ENCODE measurements at regions not wholly inside any gene's neighbourhood (a gene's known extent, or its start where the extent isn't known, plus 50 kb on each side); places are given as distances from the start of the nearest gene placed in this dataset.
"Not testable (repeated sequence)": the region's sequence is repeated elsewhere in the genome, so short reads cannot be mapped to it uniquely, and the experiment has no call there.

DNA sequence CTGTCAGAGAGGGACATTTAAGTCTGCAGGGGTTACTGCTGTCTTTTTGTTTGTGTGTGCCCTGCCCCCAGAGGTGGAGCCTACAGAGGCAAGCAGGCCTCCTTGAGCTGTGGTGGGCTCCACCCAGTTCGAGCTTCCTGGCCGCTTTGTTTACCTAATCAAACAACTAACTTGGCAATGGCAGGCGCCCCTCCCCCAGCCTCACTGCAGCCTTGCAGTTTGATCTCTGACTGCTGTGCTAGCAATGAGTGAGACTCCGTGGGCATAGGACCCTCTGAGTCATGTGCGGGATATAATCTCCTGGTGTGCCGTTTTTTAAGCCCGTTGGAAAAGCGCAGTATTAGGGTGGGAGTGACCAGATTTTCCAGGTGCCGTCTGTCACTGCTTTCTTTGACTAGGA lies 216.8 kb upstream of the CDKN2B start:
- not testable (repeated sequence) for DNase-seq

DNA sequence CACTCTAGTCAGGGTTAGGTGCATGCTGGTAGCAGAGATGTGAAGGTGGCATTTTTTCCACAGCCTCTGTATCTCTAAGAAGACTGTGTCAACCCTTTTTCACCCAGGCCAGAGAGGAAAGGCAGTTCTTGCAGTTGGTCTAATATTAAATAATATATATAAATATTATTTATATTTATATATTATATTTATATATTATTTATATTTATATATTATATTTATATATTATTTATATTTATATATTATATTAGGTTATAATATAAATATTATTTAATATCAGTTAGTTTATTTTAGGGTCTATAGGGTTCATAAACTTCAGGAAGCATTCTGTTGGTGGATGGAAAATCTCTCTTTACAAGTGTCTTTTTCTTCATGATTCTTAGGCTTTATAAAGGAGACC lies 218.6 kb upstream of the DMRTA1 start:
- DNase-seq = no peak

GRCh38 chr9:22228542-22228941 lies 218.1 kb upstream of the DMRTA1 start:
- no peak for DNase-seq

- DNase-seq = no peak
Measured at GRCh38 chr9:22229069-22229468, 217.6 kb upstream of the DMRTA1 start.

DNA sequence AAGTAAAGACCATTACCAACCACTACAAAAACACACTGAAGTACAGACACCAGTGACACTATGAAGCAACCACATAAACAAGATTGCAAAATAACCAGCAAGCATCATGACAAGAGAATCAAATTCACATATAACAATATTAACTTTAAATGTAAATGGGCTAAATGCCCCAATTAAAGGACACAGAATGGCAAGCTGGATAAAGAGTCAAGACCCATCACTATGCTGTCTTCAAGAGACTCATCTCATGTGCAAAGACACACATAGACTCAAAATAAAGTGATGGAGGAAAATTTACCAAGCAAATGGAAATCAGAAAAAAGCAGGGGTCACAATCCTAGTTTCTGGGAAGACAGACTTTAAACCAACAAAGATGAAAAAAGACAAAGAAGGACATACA lies 215.3 kb upstream of the DMRTA1 start:
- DNase-seq = not testable (repeated sequence)

DNA sequence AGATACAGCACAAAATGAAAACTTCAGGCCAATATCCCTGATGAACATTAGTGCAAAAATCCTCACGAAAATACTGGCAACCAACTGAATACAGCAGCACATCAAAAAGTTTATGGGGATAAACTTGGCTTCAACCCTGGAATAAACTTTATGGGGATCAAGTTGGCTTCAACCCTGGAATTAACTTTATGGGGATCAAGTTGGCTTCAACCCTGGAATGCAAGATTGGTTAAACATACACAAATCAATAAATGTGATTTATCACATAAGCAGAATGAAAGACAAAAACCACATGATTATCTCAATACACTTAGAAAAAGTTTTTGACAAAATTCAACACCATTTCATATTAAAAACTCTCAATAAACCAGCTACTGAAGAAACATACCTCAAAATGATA lies 213.7 kb upstream of the DMRTA1 start:
- no peak for DNase-seq

DNA sequence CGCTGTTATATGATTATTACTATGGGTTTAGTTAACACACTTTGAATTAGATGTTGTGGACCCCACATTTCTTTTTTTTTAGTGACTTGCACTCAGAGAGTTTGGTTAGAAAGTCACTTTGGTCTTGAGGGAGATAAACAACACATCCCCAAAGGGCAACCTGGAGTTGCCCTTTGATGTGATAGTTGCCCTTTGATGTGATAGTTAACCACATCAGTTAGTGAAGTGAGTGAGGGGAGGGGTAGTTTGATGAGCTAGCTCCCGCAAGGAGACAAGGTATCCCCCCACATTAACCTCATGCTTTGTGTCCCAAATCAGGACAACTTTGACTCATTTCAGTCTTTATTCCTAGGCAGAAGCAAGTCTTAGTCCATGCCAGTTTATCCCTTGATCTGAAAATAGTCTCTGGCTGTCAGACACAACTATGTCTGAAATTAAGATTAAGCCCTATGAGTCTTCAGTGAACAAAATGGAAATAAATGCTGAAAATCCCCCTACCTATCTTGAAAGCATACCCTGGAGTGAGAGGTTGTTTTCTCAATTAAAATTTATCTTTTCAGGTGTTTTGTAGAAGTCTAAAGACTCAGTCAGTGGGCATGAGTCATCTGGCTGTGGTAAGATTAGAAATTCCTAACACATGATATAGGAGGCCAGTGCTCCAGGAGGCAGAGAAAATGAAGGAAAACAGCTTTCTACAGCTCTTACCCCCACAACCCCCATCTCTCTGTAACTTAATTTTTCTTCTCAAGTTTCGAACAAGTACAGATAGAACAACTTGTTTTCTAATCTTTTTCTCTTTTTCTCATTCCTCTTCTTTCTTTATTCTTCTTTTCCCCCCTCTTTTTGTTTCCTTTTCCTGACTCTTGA lies 208.9 kb upstream of the DMRTA1 start:
- no peak for DNase-seq

DNA sequence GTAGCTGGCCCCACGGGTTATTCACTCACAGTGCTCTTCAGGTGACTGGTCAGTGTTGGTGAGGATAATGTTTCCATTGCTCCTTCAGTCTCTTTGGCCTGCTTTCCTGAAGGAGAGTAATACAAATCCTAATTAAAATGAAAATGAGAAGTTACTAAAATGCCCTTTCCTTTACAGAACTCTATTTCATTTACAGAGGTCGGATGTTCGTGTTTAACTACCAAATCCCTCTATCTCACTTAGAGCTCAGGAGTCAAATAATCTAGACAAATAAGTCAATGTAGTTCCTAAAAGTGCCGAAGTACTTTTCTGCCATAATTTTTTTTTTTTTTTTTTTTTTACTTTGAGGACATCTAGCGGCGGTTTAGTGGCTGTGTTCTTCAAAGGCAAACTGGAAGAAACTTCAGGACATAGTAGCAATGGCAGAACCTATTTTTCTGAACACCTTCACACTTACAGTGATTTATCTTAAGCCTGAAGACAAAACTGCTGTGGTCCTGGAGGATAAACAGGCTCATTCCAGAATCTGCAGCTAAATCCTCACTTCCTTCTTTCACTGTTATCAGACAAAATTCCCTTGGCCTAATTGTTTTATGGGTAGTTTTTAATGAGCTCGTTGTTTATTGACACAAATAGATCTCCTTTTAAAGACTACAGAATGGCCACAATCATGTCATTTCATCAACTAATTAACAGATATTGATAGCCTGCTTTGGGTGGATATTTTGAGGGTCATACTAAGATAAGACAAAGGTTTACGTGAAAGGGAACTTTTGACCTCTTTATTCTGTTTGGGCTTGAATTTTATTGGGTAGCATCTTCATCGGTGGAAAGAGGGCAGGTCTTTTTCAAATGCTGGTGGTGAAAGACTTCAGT lies 207.6 kb upstream of the DMRTA1 start:
- DNase-seq = no peak

GRCh38 chr9:22240619-22241018 lies 206.0 kb upstream of the DMRTA1 start:
- DNase-seq = no peak

DNA sequence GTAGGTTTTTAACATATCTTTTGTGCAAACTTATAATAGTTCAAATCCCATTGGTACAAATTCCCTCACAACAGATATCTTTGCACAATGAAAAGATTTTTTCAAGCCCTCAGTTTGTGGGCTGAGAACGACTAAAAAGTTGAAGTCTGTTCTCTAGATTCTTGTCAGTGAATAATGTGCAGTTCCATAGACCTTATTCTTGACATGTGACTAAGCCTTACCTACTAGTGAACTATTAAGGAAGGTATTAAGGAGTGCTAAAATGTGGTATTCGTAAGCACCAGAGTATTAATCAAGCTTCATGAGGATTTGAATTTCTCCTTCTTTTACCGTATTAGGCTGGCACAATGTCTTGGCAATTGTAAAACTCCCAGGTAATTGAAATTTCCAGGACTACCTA lies 205.6 kb upstream of the DMRTA1 start:
- no peak for DNase-seq

DNA sequence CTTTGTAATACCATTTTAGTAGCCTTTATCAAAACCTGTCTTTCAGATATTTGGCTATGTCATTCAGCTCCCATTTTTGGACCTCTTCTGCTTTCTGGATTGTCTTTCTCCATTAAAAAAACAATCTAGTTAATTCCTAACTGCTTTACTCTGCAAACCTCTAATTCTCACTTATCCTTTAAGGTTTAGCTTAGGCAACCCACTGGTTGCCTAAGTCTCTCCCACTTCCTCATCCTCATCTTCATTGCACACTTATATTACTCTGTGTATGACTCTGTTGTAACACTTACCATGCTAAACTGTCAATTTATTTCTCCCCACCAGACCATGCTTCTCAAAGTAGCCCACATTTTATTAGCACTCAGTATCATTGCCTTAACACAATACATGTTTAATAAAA lies 205.0 kb upstream of the DMRTA1 start:
- no peak for DNase-seq

DNA sequence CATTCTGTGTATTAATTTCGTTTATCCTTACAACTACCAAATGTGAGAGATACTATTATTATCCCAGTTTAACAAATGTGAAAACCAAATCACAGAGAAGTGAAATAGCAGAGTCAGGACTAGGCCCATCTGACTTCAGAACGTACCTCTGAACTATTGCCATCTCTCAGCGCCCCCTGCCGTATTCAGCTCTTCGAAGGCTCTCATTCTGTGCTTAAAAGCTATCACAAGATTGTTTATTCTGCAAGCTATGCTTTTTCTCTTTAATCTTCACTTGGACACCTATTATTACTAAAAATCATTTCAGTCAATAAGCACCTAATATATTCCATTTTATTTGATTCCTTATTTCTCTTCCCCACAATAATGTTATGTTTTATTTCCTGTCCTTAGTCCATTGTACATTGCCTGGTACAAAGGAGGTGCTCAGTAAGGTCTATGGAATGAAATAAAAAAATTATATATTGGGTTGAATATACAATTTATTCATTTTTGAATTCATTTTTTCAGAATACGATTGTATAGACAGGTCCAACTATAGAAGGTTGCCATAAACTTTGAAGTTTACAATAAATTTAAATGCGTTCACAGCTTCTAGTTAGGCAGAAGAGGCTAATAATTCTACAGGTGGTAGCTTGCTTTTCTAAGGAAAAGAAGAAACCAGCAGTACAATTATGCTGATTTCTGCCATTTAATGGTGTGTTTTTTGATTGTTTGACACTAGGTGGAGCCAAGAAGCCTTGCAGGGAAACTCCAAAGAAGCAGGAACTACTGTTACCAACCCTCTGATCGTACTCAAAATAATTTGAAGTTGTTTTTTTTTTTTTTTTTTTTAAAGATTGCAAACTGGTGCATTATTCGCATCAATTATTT lies 202.2 kb upstream of the DMRTA1 start:
- peak; percentile 14 for DNase-seq

- DNase-seq = no peak
Measured at GRCh38 chr9:22255337-22255736, 191.3 kb upstream of the DMRTA1 start.

- DNase-seq = no peak
Measured at GRCh38 chr9:22256381-22256780, 190.2 kb upstream of the DMRTA1 start.

DNA sequence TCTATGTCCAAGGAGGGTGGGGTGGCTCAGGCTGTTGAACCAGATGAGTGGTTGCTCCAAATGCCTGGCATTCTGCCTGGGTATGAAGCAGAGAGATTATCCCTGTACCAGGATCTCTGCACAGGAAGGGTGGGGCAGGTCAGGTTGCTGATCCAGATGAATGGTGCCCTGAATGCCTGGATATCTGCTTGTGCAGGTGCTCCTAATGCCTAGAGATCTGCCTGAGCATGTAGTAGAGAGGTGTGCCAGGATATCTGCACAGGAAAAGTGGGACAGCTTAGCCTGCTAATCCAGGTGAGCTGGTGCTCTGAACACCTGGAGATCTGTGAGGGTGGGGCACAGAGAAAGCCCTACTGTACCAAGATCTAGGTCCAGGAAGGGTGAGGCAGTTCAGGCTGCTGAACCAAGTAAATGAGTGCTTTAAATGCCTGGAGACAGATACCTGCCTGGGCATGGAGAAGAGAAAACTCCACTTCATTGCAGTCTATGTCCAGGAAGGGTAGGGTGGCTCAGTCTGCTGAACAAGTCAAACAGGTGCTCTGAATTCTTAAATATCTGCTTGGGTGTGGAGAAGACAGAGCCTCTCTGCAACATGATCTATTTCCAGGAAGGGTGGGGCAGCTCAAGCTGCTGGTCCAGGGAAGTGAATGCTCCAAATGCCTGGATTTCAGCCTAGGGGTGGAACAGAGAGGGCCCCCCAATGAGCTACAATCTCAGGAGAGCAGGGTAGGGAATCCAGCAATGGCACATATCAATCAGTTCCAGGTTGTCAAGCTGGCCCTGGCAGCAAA lies 189.4 kb upstream of the DMRTA1 start:
- no peak for DNase-seq

DNA sequence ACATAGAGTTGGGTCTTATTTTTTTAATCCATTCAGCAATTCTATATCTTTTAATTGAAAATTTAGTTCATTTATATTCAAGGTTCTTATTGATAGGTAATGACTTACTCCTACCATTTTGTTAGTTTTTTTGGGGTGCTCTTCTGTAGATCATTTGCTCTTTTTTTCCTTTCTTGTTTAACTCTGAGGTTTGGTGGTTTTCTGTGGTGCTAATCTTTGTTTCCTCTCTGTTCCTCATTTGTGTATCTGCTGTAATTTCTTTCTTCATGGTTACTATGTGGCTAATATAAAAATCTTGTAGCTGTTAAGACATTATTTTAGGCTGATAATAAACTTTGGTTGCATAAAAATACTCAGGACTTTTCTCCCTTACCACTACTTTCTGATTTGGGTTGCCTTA lies 181.6 kb upstream of the DMRTA1 start:
- DNase-seq = no peak

GRCh38 chr9:22265534-22265933 lies 181.1 kb upstream of the DMRTA1 start:
- DNase-seq = no peak

GRCh38 chr9:22274477-22274876 lies 172.1 kb upstream of the DMRTA1 start:
- no peak for DNase-seq

DNA sequence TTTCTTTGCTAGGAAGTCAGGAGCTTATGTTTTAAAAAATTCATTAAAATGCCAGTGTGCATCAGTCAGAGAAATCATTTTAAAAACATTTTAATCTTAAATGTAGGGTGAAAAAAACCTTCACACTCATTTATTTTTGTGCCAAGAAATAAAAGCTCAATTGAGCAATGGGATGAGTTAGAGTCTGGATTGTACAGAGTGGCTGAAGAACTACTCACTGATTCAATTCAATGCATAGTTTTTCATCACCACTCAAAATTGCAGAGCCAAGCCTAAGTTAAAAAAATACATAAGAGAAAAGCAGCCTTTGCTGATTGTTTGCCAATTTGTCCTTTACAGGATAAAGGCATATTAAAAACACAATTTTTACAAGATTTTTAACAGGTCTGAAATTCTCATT lies 168.2 kb upstream of the DMRTA1 start:
- DNase-seq = no peak

DNA sequence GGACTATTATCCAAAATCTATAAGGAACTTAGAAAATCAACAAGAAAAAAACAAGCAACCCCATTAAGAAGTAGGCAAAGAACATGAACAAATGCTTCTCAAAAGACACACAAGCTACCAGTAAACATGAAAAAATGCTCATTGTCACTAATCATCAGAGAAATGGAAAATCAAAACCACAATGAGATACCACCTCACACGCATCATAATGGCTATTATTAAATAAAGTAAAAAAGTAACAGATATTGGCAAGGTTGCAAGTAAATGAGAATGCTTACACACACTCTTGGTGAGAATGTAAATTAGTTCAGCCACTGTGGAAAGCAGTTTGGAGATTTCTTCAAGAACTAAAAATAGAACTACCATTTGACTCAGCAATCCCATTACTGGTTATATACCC lies 167.0 kb upstream of the DMRTA1 start:
- no peak for DNase-seq

DNA sequence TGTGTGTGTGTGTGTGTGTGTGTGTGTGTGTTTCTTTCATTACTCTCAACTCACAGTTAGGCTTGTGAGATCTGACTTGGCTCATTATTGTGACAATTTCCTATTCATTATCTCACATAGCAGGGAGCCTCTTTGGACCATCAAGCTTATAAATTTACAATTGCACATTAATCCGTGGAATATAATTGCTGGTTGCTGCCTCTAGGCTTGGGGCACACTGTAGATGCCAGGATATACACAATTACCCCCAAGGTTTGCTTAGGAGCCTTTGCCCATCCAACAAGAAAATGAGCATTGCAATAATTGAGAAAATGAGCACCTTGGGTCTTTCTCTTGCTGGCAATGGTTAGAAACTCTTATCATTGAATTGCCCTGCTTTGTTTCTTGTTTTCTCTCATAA lies 161.6 kb upstream of the DMRTA1 start:
- no peak for DNase-seq

- DNase-seq = no peak
Measured at GRCh38 chr9:22286661-22287060, 160.0 kb upstream of the DMRTA1 start.
